ENCODE measurements at regions not wholly inside any gene's neighbourhood (a gene's known extent, or its start where the extent isn't known, plus 50 kb on each side); places are given as distances from the start of the nearest gene placed in this dataset.

DNA sequence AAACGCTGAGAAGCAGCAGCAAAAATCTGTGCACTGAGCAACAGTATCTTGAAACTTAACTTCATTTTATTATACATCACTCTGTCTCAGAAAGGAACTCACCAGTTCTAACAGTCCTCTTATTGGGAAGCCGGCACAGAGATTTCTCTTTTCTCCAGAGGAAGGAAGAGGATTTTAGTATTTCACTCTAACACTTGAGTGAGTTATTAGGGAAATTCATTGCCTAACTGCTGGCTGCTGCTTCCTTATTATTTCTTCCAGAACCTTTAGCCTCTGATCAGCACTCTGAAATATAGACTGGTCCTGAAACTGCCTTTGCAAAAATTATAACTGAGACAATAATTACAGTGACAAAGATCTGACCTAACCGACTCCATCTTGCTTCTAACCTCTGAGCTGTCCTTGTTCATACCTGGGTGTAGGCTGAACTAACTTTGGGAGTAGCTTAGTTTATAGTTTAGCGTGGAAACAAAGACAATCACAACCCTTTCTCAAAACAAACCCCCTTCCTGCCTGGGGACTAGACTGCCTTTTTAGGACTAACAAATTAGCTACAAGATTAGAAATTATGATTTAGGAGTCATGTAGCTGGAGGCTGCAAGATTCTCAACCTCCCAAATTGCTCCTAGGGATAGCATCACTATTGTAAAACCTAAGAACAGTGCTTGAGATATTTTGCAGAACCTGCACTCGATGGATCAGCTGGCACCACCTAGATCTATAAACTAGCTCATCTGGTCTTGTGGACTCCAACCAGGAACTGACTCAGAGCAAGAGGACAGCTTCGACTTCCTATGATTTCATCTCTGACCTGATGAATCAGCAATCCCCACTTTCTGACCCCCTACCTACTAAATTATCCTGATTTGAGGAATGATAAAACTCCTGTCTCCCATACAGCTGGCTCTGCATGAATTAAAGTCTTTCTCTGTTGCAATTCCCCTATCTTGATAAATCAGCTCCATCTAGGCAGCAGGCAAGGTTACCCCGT lies 117.5 kb downstream of the DYRK2 start:
- ATAC-seq (ENCODE audit: insufficient read depth, low FRiP score), result no peak

DNA sequence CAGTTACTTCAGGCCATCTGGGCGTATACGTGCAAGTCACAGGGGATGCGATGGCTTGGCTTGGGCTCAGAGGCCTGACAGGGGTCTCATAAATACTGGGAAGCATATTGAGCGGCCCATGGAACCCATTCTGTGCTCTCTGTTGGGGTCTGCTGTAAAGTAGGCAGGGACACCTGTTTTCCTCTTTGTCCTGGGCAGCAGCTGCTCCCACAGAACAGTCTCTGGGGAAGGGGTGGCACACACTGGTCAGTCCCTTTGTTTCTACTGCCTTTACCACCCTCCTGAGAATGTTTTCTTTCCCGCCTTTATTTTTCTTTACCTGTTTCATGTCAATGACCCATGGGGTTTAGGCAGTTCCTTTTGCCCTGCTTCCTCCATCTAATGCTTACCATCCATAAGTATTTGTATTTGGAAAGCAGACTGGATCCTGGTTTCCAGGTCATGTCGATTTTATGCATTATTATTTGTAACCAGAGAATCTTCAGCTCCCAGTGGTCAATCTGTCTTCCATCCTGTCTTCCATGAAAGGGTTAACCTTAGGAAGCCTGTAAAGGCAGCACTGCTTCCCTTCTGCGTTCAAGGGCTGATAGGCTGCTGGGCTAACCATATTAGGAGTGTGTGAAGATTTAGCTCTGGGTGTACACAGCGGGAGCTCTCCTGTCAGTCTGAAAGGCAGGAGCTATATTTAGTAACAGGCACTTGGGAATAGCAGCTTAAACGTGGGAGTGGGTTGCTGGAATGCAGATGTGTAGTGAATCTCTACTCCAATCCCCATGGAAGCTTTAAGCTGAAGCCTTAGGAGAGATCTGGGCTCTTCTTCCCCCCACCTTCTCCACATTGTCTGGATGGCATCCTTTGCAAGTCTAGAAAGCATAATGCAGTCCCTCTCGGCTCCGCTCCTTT lies 124.0 kb downstream of the DYRK2 start:
- Histone ChIP-seq H3K27ac (ENCODE audit: low read depth in 1 of 2, low read length in 1 of 2) (peak overlapping the region in 1 of 2 donors; percentile 70), H3K4me3 (no peak overlapping the region), H3K9me3 (ENCODE audit: control insufficient read depth in 4 of 4, insufficient read depth in 3 of 4, low read length in 3 of 4) (no peaks in the 10 kb centered on the region), H3K36me3 (ENCODE audit: control insufficient read depth in 4 of 4, insufficient read depth in 4 of 4, low read length in 4 of 4) (no peaks in the 10 kb centered on the region), H3K27me3 (ENCODE audit: control insufficient read depth in 3 of 3, insufficient read depth in 3 of 3, low read length in 2 of 3) (no peaks in the 10 kb centered on the region), H3K9ac (ENCODE audit: insufficient read depth in 1 of 2, low read length in 2 of 2) (no peak overlapping the region), H3K4me1 (ENCODE audit: control insufficient read depth in 5 of 5, insufficient read depth in 5 of 5, low read length in 5 of 5) (peaks cover 0 to 14% (median 0%) of the 10 kb centered on the region in 5 donors)
- 52 to 59% methylated on average over 10 to 11 of the region's 11 CpGs for WGBS, 2 donors
- no peak for TF ChIP-seq CTCF (IDR thresholded peaks at IDR 0.05; ENCODE audit: control extremely low read depth, extremely low read depth)
- peak; percentile 58 to 75 (median 66) for DNase-seq
- ATAC-seq (ENCODE audit: insufficient read depth, low FRiP score), result no peak

More for the DNA sequence above, 117.5 kb downstream of the DYRK2 start:
- no peaks in the 10 kb centered on the region for H3K27me3 ChIP-seq (ENCODE audit: control insufficient read depth in 3 of 3, insufficient read depth in 3 of 3, low read length in 2 of 3)
- no peaks in the 10 kb centered on the region for H3K4me1 ChIP-seq (ENCODE audit: control insufficient read depth in 5 of 5, insufficient read depth in 5 of 5, low read length in 5 of 5)
- TF ChIP-seq CTCF (IDR thresholded peaks at IDR 0.05; ENCODE audit: control extremely low read depth, extremely low read depth), result no peak
- no peaks in the 10 kb centered on the region for H3K9me3 ChIP-seq (ENCODE audit: control insufficient read depth in 4 of 4, insufficient read depth in 3 of 4, low read length in 3 of 4)
- H3K9ac ChIP-seq (ENCODE audit: insufficient read depth in 1 of 2, low read length in 2 of 2), result no peak overlapping the region
- no peak overlapping the region for H3K4me3 ChIP-seq
- H3K27ac ChIP-seq (ENCODE audit: low read depth in 1 of 2, low read length in 1 of 2), result no peak overlapping the region
- 73 to 75% methylated on average over 7 of the region's 7 CpGs for WGBS, 2 donors
- DNase-seq, result no peak
- H3K36me3 ChIP-seq (ENCODE audit: control insufficient read depth in 4 of 4, insufficient read depth in 4 of 4, low read length in 4 of 4), result no peaks in the 10 kb centered on the region

DNA sequence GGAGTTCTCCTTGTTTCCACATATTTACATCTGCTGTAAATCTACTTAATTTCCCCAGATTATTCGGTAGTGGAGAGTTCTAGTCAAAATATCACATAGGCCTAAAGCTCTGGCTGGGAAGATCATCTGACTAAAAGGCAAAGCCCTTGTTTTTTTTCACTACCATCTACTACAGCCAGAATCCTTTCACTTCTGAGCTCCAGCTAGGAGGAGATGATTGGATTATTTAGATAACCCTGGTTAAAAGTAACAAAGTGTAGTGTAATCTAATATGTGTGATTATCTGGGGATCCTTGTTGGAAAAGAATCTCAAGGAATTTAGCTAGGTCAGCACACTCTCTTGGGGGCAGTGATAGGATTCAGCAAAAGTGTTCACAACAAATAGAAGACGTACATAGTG lies 125.4 kb downstream of the DYRK2 start:
- no peaks in the 10 kb centered on the region for H3K9me3 ChIP-seq (ENCODE audit: control insufficient read depth in 4 of 4, insufficient read depth in 3 of 4, low read length in 3 of 4)
- TF ChIP-seq CTCF (IDR thresholded peaks at IDR 0.05; ENCODE audit: control extremely low read depth, extremely low read depth), result no peak
- peaks cover 0 to 14% (median 0%) of the 10 kb centered on the region in 5 donors for H3K4me1 ChIP-seq (ENCODE audit: control insufficient read depth in 5 of 5, insufficient read depth in 5 of 5, low read length in 5 of 5)
- H3K36me3 ChIP-seq (ENCODE audit: control insufficient read depth in 4 of 4, insufficient read depth in 4 of 4, low read length in 4 of 4), result no peaks in the 10 kb centered on the region
- no peak for ATAC-seq (ENCODE audit: insufficient read depth, low FRiP score)
- peak overlapping the region in 1 of 2 donors; percentile 1 for H3K27ac ChIP-seq (ENCODE audit: low read depth in 1 of 2, low read length in 1 of 2)
- DNase-seq, result no peak
- H3K9ac ChIP-seq (ENCODE audit: insufficient read depth in 1 of 2, low read length in 2 of 2), result no peak overlapping the region
- no peak overlapping the region for H3K4me3 ChIP-seq
- WGBS, 2 donors, result 69 to 79% methylated on average over 2 of the region's 2 CpGs
- H3K27me3 ChIP-seq (ENCODE audit: control insufficient read depth in 3 of 3, insufficient read depth in 3 of 3, low read length in 2 of 3), result no peaks in the 10 kb centered on the region
